Endothelial cell of hepatic sinusoid (primary cell): ENCODE measurements at regions not wholly inside any gene's neighbourhood (a gene's known extent, or its start where the extent isn't known, plus 50 kb on each side); places are given as distances from the start of the nearest gene placed in this dataset.

Experiments
- in situ Hi-C: cut with HindIII; loops from 2 replicates; pipeline ENCODE4 v1.10.0; 2017; ENCODE audit warnings: low sequenced_read_pairs

- in situ Hi-C loops, result no loop called here
These were observed 101.2 kb downstream of the CRPPA start for GRCh38 chr7:16320099-16320660.

DNA sequence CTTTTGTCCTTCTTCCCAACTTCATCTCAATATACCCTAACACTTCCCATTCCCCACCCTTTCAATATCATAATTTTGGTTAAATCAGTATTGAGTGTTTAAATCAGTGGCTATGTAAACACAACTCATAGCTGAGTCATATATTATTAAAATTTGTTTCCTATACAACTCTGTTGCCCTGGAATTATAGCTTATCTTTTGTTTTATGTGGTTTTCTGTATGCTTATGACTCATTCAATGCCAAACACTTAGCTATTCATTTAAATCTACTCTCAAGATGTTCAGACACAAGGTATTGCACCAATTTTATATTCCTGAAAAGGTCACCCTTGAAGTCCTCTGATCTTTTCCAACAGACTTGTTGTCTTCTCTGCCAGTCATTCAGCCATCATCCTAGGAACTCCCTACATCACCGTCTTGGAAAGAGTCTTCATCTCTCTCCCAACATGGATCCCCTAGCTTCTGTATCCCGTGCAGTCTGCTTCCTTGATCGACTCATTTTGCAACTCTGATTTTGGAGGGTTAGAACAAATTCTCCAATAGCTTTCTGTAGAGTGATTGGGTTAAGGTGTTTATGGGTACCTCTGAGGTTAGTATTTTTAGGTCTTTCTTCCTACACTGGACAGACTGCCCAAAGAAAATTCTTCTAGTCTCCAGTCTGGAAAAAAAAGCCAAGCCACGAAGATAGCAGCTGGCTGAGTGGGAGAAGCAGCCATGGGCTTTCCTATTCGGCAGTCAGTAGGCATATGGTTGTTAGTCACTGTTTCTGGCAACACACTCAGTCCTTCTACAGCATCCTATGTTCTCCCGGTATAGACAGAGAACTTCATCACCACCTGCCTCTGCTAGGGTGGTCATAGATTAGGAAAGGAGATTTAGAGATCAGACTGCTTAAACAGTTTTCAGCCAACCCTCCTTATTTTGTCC, 102.1 kb downstream of the CRPPA start:
- in situ Hi-C loops, result no loop called here

DNA sequence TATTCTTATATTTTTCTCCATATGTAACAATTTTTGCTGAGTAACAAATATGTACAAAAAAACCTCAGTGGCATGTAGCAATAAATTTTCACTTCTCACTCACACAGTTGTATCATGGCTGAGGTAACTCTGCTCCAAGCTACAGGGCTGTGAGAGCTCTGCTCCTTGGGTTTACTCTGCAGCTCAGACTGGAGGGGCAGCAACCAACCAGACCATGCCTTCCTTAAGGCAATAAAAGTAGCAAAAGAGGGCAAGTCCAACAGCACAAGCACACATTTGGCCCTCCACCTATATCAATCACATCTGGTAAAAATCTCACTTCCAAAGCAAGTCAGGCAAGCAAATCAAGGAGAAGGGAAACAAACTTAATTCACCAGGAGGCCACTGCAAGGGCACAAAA, 102.9 kb downstream of the CRPPA start:
- in situ Hi-C loops, result no loop called here

GRCh38 chr7:16317406-16317805, 103.9 kb downstream of the CRPPA start:
- in situ Hi-C loops, result no loop called here

GRCh38 chr7:16315280-16315679, 106.1 kb downstream of the CRPPA start:
- in situ Hi-C loops, result no loop called here

DNA sequence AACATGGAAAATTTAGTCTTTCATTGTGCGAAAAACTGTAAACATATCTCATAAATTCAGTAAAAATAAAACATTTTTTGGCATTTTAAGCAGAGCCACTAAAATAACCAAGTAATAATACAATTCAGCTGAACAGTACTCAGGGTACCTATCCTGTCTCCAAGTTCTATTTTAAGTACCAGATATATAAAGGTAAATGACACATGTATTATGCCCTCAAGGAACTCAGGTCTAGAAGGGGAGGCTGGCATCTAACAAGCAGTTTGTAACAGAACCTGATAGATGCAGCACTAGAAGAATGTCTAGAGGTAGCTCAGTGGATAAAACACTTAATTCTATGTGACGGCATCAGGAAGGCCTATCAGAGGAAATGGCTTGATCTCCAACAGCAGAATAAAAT, 112.2 kb downstream of the CRPPA start:
- in situ Hi-C loops, result no loop called here

DNA sequence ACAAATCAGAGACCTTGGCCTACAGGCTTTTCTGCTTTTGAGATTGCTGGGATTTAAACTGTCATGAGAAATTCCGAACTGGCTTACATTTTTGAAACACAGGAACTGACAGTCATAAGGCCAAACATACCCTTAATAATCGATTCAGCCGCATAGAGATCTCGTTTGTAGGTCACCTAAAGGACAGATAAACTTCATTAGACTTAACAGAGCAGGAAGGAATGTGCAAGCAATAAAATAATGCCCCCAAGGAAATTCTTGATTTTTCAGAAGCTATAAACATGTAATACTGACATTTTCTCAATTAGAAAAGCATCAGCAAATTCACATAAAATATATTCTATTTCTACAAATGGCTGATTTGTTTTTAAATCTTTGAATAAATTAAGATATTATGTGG, 120.0 kb downstream of the CRPPA start:
- in situ Hi-C loops, result no loop called here

GRCh38 chr7:16300361-16300895, 120.9 kb downstream of the CRPPA start:
- in situ Hi-C loops, result no loop called here

DNA sequence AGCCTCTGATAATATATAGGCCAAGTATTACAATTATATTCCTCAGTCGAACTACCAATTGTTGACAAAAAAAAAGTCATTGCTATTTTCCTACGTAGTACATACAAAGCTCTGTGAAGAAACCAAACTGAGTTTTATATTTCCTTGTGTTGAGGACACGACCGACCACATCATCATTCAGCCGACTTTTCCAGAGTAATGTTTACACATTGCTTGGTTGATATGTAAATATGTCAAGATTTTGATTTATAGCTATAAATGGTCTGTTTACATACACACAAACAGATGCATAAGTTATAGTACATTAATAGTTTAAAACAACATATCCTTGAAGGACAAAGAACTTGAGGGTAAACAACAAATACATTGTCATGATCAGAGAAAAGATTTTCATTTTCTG, 121.5 kb downstream of the CRPPA start:
- in situ Hi-C loops, result no loop called here

- in situ Hi-C loops, result no loop called here
These were observed 123.1 kb downstream of the CRPPA start for GRCh38 chr7:16298221-16298620.

GRCh38 chr7:16295558-16295957, 125.8 kb downstream of the CRPPA start:
- in situ Hi-C loops, result no loop called here

DNA sequence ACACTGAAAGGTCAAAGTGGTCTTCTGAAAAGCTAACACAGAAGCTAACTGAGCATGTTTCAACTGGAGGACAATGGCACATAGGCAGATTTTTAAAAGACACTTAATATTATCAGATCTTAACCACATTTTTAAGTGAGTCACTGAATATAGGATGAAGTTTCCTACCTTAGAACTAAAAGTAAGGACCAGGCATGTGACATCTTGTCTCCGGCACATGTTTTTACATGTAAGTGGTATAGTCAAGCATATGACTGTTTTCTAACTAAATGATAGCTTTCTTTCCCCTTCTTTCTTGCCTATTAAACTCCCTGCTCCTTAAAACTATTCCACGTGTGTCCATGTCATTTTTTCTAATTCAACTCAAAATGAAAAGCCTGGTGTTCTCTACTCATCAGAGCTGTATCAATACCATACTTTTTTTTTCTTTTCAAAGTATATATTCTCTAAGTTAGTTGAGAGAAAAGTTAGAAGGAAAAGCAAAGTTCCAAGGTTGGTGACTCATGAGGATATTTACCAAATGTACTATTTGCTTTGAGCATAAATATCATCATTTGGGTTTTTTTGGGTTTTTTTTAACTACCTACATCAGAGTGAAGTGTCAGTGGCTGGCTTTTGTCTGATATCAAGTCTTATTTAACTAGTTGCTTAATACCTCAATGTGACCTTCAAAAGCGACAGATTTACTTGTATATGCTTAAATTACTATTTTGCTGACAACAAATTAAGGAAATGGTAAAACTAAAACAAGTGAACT, 127.5 kb downstream of the CRPPA start:
- in situ Hi-C loops, result no loop called here

GRCh38 chr7:16284581-16284980, 136.8 kb downstream of the CRPPA start:
- in situ Hi-C loops, result no loop called here

DNA sequence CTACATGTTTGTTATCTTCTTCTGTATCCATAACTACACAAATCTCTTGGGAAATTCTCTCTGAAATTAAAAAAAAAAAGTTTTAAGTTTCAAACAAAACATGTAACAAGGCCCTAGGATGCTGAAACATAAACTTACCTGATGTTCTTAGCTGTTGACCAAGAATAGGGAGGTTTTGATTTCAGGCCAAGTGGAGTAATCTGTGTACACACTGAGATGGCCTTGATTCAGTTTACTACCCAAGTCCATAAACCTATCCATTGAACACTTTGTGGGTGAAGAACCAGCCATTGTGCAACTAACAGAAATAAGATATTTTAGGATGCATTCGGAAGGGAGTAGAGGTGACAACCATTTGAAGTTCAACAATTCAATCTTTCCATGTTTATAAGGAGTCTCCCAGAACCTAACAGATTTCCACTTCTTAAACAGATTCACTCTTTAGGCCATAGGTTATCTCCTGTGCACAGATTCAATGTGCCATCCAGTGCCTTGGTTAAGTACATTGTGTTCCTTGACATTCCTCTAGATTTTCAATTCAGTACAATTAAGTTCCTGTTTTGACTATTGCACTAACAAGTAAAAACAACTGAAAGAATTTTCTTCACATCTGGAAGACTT, 143.1 kb downstream of the CRPPA start:
- in situ Hi-C loops, result no loop called here

- in situ Hi-C loops, result no loop called here
These were observed 149.2 kb downstream of the CRPPA start for GRCh38 chr7:16271990-16272665.

GRCh38 chr7:16271355-16271915, 149.9 kb downstream of the CRPPA start:
- in situ Hi-C loops, result no loop called here

DNA sequence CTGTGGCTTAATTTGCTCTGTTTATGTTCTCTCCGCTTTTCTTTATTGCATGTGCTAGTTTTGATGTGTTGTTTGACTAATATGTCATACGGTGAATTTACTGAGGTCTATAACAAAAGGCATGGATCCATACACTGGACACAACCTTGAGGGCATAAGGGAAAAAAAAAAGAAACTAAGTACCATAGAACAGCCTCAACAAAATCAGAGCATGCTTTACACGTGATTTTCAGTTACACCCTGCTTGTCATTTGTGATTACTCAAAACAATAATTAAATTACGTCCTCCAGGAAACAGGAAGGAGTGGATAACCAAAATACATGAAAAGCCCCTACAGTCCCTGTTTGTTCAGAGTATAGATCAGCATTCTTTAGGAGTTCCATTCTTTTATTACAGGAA, 150.5 kb downstream of the CRPPA start:
- in situ Hi-C loops, result no loop called here

DNA sequence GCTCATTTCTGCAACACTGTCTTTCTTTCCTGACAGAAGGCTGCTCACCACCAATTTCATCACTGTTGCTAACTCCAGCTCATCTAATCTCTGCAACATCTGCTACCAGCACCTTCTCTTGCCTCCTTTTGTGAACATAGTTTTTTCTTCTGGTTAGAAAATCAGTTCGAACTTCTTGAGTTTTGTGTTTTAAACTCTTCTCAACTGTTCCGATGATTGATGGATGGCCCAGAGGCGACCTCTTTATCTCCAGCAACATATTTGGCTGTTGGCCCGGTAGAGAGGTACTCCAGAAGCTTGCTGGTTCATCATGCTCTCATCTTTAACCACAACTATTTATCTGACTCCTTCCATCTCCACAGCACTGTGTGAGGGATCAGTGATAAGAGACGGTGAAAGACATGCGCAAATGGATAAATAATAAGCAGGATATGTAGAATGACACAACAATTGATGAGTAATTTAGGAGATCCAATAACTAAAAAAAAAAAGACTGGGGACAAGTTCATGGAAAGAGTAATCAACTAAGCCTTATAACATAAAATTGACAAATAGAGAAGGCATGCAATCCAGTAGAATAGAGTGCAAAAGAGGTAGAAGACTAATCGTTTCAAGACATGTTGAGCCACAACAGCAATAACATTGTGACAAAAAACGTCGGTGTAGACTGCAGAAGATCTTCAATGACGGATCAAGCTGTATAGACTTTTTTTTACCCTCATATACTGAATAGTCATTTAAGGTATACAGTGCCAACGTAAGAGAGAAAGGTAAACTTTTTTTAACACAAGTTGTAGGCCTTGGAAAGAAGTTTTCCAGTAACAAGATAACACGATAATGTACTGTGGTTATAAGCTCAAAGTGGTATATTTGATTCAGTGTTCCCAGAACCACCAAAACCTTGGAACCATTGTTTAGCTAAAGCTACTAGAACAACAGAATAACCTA, 152.2 kb downstream of the CRPPA start:
- in situ Hi-C loops, result no loop called here
